GM12892 (cell line): ENCODE measurements at regions not wholly inside any gene's neighbourhood (a gene's known extent, or its start where the extent isn't known, plus 50 kb on each side); places are given as distances from the start of the nearest gene placed in this dataset.

ENCODE experiments used
- POLR2A ChIP-seq: IDR thresholded peaks from 2 replicates; pipeline ENCODE4 v1.6.1; 2011; ENCODE audit warnings: low read depth, low read length, control low read depth
- POLR2AphosphoS5 ChIP-seq: IDR thresholded peaks from 2 replicates; pipeline ENCODE4 v1.6.1; 2011; ENCODE audit warnings: low read depth, low read length, control low read depth
- TAF1 ChIP-seq: IDR thresholded peaks from 2 replicates; pipeline ENCODE4 v1.6.1; 2011; ENCODE audit warnings: low read depth, mild to moderate bottlenecking, control low read depth, low read length, borderline replicate concordance

GRCh38 chr10:23826421-23826820, 382.5 kb upstream of the KIAA1217 start:
- TF ChIP-seq POLR2A (no peak), POLR2AphosphoS5 (no peak), TAF1 (no peak)
